GM10266 (cell line): ENCODE measurements at regions not wholly inside any gene's neighbourhood (a gene's known extent, or its start where the extent isn't known, plus 50 kb on each side); places are given as distances from the start of the nearest gene placed in this dataset.

Experiments used
- DNase-seq: peaks from one replicate; pipeline ENCODE4 v3.0.0; 2012; ENCODE audit errors: extremely low spot score
- CTCF ChIP-seq: IDR thresholded peaks from 2 replicates; pipeline ENCODE4 v1.5.1; 2012; ENCODE audit warnings: mild to moderate bottlenecking, low read depth; ENCODE audit not compliant: control insufficient read depth, insufficient read depth; ENCODE audit errors: missing control alignments

- no peak for DNase-seq
- peak; percentile 14 for TF ChIP-seq CTCF
Measured at GRCh38 chr18:77702686-77703085, 453.0 kb downstream of the GALR1 start.

DNA sequence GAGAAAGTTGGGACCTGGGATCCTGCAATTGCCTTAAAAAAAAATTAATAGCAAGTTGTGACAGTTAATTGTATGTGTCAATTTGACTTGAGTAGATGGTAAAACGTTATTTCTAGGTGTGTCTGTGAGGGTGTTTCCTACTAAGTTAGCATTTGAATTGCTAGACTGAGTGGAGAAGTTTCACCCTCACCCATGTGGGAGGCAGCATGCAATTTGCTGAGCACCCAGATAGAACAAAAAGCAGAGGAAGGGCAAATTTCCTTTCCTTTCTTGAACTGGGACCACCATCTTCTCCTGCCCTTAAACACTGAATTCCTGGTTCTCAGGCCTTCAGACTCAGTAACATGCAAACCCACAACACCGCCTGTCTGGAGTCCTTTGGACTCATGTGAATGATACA is 455.7 kb downstream of the GALR1 start:
- no peak for TF ChIP-seq CTCF

DNA sequence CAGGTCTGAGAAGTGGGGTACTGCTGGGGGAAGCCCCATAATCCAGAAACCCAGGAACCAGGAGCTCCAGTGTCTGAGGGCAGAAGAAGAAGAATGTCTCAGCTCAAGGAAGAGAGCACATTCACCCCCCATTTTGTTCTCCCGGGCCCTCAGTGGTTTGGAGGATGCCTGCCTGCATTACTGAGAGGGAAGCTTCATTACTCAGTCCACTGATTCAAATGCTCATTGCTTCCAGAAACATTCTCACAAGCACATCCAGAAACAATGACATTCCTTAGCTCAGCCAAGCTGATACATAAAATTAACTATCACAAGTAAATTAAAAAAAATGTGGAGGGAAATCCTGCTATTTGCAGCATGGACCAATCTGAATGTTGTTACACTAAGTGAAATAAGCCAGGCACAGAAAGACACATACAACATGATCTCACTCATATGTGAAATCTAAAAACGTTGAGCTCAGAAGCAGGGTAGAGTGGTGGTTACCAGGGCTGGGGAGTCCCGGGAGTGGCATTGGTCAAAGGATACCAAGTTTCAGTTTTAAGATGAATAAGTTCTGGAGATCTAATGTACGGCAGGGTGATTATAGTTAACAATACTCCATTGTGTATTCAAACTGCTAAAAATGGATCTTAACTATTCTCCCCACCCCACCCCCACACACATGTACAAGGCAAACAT is 459.3 kb downstream of the GALR1 start:
- DNase-seq: no peak
- no peak for TF ChIP-seq CTCF

More for the DNA sequence above, 455.7 kb downstream of the GALR1 start:
- no peak for DNase-seq

- no peak for DNase-seq
- peak; percentile 9 for TF ChIP-seq CTCF
Measured at GRCh38 chr18:77711096-77711495, 461.4 kb downstream of the GALR1 start.

GRCh38 chr18:77714716-77715115 is 465.1 kb downstream of the GALR1 start:
- TF ChIP-seq CTCF: no peak
- DNase-seq: no peak

- TF ChIP-seq CTCF: no peak
- no peak for DNase-seq
Measured at GRCh38 chr18:77716282-77716681, 466.6 kb downstream of the GALR1 start.

DNA sequence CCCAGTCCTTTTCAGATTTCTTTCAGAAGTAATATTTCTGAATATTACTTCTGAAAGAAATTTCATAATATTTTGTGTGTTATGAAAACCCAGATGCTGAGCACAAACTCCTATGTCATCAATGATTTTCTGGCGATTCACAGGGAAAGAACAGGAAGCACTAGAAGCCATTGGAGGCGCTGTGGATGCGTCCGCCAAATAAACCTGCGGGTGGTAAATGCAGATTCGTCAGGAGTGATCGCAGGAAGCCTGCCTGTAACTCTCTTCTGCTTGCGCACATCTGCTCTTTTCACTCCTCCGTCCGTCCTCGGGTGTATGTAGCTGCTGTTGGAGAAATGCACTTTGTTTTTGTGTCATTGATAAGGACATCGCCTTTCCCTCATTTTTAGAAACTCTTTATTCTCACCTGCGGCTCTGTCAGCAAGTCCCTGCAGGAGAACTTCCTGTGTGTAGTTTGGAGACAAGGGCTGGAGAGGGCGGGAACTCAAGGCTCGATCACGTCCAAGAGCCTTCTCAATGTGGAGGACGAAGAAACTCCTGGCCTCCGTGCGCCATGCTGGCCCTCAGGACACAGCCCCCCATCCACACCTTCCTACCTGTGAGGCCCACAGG is 483.8 kb downstream of the GALR1 start:
- no peak for DNase-seq
- TF ChIP-seq CTCF: no peak
